SK-N-SH (cell line): ENCODE measurements at regions not wholly inside any gene's neighbourhood (a gene's known extent, or its start where the extent isn't known, plus 50 kb on each side); places are given as distances from the start of the nearest gene placed in this dataset.

Source experiments
- CTCF ChIA-PET: fragments of 300-600, 350-600 bp; formaldehyde crosslinking; extraction: SDS; loops from one replicate; lab custom pipeline; 2021; lab: Yijun Ruan, JAX
- POLR2A ChIA-PET: fragments of 350-600 bp; sonication (Branson Sonifier 250); formaldehyde crosslinking; extraction: SDS; loops from one replicate; lab custom pipeline; 2020; ENCODE audit warnings: antibody characterized with exemption, inconsistent platforms; lab: Yijun Ruan, JAX
- DNase-seq: peaks from one replicate; pipeline ENCODE4 v3.0.0; 2012
- H2AFZ ChIP-seq: fragments of 200-600 bp; sonication (generic); 2 replicates; pipeline ENCODE4 v1.8.1; 2016; ENCODE audit warnings: antibody characterized with exemption, mild to moderate bottlenecking, low read depth
- H3F3A ChIP-seq: fragments of 200-600 bp; sonication (generic); replicated peaks from 2 replicates; pipeline ENCODE3; 2016; ENCODE audit warnings: antibody characterized with exemption, mild to moderate bottlenecking; ENCODE audit not compliant: insufficient read depth
- H3K27ac ChIP-seq, 2 experiments: fragments of 200-500 bp in 1 of 2; fragments of 200-600 bp in 1 of 2; sonication (Bioruptor generic) in 1 of 2; sonication (generic), shearing (Covaris generic) in 1 of 2; 2 replicates each; pipeline versions ENCODE4 v1.5.1 to v1.6.1; 2014 to 2016; ENCODE audit warnings: low read depth in 2 of 2, inconsistent platforms in 1 of 2, low read length in 1 of 2, mild to moderate bottlenecking in 1 of 2, mixed read lengths in 1 of 2
- H3K27me3 ChIP-seq: fragments of 200-600 bp; sonication (generic), shearing (Covaris generic); 2 replicates; pipeline ENCODE4 v1.6.1; 2016; ENCODE audit warnings: mixed run types; ENCODE audit not compliant: insufficient read depth
- H3K36me3 ChIP-seq, 2 experiments: fragments of 200-500 bp in 1 of 2; fragments of 200-600 bp in 1 of 2; sonication (Bioruptor generic) in 1 of 2; sonication (generic) in 1 of 2; replicated peaks in 1 of 2; 2 replicates each; pipeline versions ENCODE3 to v1.5.1; 2014 to 2016; ENCODE audit warnings: low read length in 1 of 2, mild to moderate bottlenecking in 1 of 2; ENCODE audit not compliant: insufficient read depth in 2 of 2, control insufficient read depth in 1 of 2
- H3K4me1 ChIP-seq, 2 experiments: fragments of 200-500 bp in 1 of 2; fragments of 200-600 bp in 1 of 2; sonication (Bioruptor generic) in 1 of 2; sonication (generic), shearing (Covaris generic) in 1 of 2; 2 replicates each; pipeline versions ENCODE4 v1.5.1 to v1.6.1; 2014 to 2016; ENCODE audit warnings: low read depth in 1 of 2, low read length in 1 of 2, mixed run types in 1 of 2; ENCODE audit not compliant: insufficient read depth in 2 of 2, control insufficient read depth in 1 of 2
- H3K4me2 ChIP-seq: fragments of 200-600 bp; sonication (generic), shearing (Covaris generic); 2 replicates; pipeline ENCODE4 v1.6.1; 2017; ENCODE audit warnings: mixed run types
- H3K4me3 ChIP-seq, 2 experiments: fragments of 200-500 bp in 1 of 2; fragments of 200-600 bp in 1 of 2; sonication (Bioruptor generic) in 1 of 2; sonication (generic), shearing (Covaris generic) in 1 of 2; 2 replicates each; pipeline versions ENCODE4 v1.5.1 to v1.8.1; 2014 to 2016; ENCODE audit warnings: low read depth in 2 of 2, inconsistent platforms in 1 of 2, low read length in 1 of 2, mild to moderate bottlenecking in 1 of 2, mixed read lengths in 1 of 2, moderate library complexity in 1 of 2
- H3K79me2 ChIP-seq: fragments of 200-600 bp; sonication (generic); 2 replicates; pipeline ENCODE4 v1.8.1; 2017; ENCODE audit warnings: mild to moderate bottlenecking; ENCODE audit not compliant: insufficient read depth
- H3K9ac ChIP-seq: fragments of 200-600 bp; sonication (generic); 2 replicates; pipeline ENCODE4 v1.6.1; 2017; ENCODE audit warnings: mixed run types
- H3K9me2 ChIP-seq: fragments of 200-600 bp; sonication (generic); 2 replicates; pipeline ENCODE4 v1.6.1; 2017; ENCODE audit warnings: mixed run types
- H3K9me3 ChIP-seq: fragments of 200-600 bp; sonication (generic); 2 replicates; pipeline ENCODE4 v1.6.1; 2017; ENCODE audit warnings: mixed run types, mild to moderate bottlenecking, moderate library complexity
- H4K20me1 ChIP-seq: fragments of 200-600 bp; sonication (generic); 2 replicates; pipeline ENCODE4 v1.6.1; 2017; ENCODE audit warnings: mild to moderate bottlenecking, mixed run types; ENCODE audit not compliant: insufficient read depth
- EP300 ChIP-seq, 2 experiments: IDR thresholded peaks; 2 replicates each; pipeline versions ENCODE4 v1.4.0 to v1.6.1; 2012; ENCODE audit warnings: borderline replicate concordance in 1 of 2, low read depth in 1 of 2, low read length in 1 of 2
- FOSL2 ChIP-seq: IDR thresholded peaks from 2 replicates; pipeline ENCODE4 v1.4.0; 2012; ENCODE audit warnings: low read depth, mild to moderate bottlenecking, moderate library complexity, borderline replicate concordance
- FOXJ3 ChIP-seq: sonication (generic); formaldehyde crosslinking; IDR thresholded peaks from 2 replicates; pipeline ENCODE4 v1.5.1; 2020; ENCODE audit warnings: mild to moderate bottlenecking, missing genetic modification reagents
- GABPA ChIP-seq: IDR thresholded peaks from 2 replicates; pipeline ENCODE4 v1.4.0; 2012; ENCODE audit warnings: low read depth, mild to moderate bottlenecking
- IRF3 ChIP-seq: fragments of 150-350 bp; IDR thresholded peaks from 2 replicates; pipeline ENCODE4 v1.6.1; 2016; ENCODE audit warnings: mild to moderate bottlenecking, low read depth, low read length
- JUND ChIP-seq: IDR thresholded peaks from 2 replicates; pipeline ENCODE4 v1.4.0; 2012
- MEF2A ChIP-seq: IDR thresholded peaks from 2 replicates; pipeline ENCODE4 v1.4.0; 2012; ENCODE audit warnings: low read depth, borderline replicate concordance
- MXI1 ChIP-seq: IDR thresholded peaks from 2 replicates; pipeline ENCODE4 v1.6.1; 2012; ENCODE audit warnings: mild to moderate bottlenecking, low read depth, low read length, improper control_type of control experiment
- RAD21 ChIP-seq: IDR thresholded peaks from 2 replicates; pipeline ENCODE4 v1.6.1; 2012; ENCODE audit warnings: mild to moderate bottlenecking, low read length
- RCOR1 ChIP-seq: fragments of 150-350 bp; IDR thresholded peaks from 2 replicates; pipeline ENCODE4 v1.6.1; 2017; ENCODE audit warnings: antibody characterized with exemption, low read length
- RFX5 ChIP-seq: IDR thresholded peaks from 2 replicates; pipeline ENCODE4 v1.6.1; 2012; ENCODE audit warnings: mild to moderate bottlenecking, improper control_type of control experiment, low read length
- RXRA ChIP-seq: IDR thresholded peaks from 2 replicates; pipeline ENCODE4 v1.4.0; 2012; ENCODE audit warnings: low read depth, mild to moderate bottlenecking, borderline replicate concordance
- SIN3A ChIP-seq: IDR thresholded peaks from 2 replicates; pipeline ENCODE4 v1.6.1; 2012; ENCODE audit warnings: low read depth, mild to moderate bottlenecking, low read length, moderate library complexity, borderline replicate concordance
- TAF1 ChIP-seq: IDR thresholded peaks from 2 replicates; pipeline ENCODE4 v1.6.1; 2012; ENCODE audit warnings: low read depth, mild to moderate bottlenecking, low read length, moderate library complexity, borderline replicate concordance
- TCF12 ChIP-seq: IDR thresholded peaks from 2 replicates; pipeline ENCODE4 v1.4.0; 2012
- YY1 ChIP-seq: IDR thresholded peaks from 2 replicates; pipeline ENCODE4 v1.4.0; 2012; ENCODE audit warnings: low read depth, mild to moderate bottlenecking
- WGBS: methylation state at CpG from one replicate; pipeline ENCODE4 v1.1.6; 2017; ENCODE audit warnings: low lambda C conversion rate; 5-methylcytosine and 5-hydroxymethylcytosine counted together
- TF ChIP-seq, protein P1 (sequence below): fragments of 200-600 bp; sonication (generic); IDR thresholded peaks from 2 replicates; pipeline ENCODE4 v1.6.1; 2017; ENCODE audit warnings: antibody characterized with exemption, mild to moderate bottlenecking, moderate library complexity
- TF ChIP-seq, protein P2 (sequence below): IDR thresholded peaks from 2 replicates; pipeline ENCODE4 v1.6.1; 2012; ENCODE audit warnings: mild to moderate bottlenecking, low read depth, low read length, moderate library complexity
- TF ChIP-seq, protein P3 (sequence below): IDR thresholded peaks from 2 replicates; pipeline ENCODE4 v1.4.0; 2012; ENCODE audit warnings: low read depth, borderline replicate concordance

DNA sequence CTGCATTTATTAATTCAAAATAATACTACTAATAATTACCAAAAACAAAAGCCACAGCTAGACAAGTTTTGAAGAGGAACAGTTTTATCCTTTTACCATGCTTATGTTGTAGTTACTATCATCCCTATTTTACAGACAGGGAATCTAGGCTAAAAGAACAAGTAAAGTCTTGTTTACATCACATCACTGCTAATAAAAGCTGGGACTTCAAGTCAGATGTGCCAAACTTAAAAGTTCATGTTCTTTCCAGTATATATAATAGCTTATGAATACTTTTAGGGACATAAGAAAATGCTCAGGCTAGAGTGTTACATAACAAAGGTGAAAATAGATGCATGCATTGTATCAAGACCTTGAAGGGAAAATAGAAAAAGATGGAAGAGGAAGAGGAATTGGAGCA is 234.2 kb downstream of the CDH11 start (continued):
- no peak for TF ChIP-seq SIN3A
- no peak for TF ChIP-seq RCOR1

DNA sequence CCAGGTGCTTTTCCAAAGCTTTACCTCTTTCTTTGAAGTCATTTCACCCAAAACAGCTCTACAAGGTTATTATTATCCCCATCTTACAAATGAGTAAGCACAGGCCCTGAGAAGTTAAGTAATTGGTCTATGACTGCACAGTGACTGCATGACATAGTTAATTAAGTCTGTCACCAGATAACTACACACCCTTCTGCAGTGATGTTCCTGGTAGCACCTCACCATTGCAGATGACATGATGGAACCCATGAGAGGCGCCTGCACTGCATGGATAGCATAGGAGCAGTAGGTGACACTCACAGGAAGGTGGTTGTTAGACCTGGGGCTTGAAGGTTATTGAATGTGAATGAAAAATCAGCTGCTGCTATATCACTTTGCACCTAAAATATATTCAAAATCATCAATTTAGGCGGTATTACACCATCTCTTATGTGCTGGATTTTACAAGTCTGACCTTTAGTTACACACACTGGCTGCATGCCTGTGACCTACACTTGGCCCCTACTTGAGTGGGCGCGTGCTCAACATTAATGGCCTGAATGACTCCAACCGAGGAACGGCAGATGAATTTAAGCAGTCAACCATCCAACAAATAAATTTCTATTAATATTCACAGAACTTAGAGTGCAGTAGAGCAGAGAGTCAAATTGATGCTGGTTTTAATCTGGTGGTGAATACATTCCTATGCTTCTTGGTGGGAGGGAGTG is 239.6 kb downstream of the CDH11 start:
- CTCF ChIA-PET, result no interaction called here
- Histone ChIP-seq H3K27me3 (no peaks in the 10 kb centered on the region), H3F3A (no peaks in the 10 kb centered on the region), H3K4me1 (peaks cover 0 to 5% of the 10 kb centered on the region in 2 experiments; a peak in 1 of 4 replicates), H3K79me2 (no peaks in the 10 kb centered on the region), H4K20me1 (no peaks in the 10 kb centered on the region), H3K9me2 (0 out of 2 replicates have a peak, but pooled peaks cover 3% of the 10 kb centered on the region), H3K27ac (no peak overlapping the region), H3K9ac (no peak overlapping the region), H3K36me3 (no peaks in the 10 kb centered on the region), H2AFZ (no peak overlapping the region)
- DNase-seq, result no peak
- POLR2A ChIA-PET, result no interaction called here
- 78% methylated on average over 6 of the region's 6 CpGs for WGBS
- TF ChIP-seq JUND (no peak), RCOR1 (no peak), FOSL2 (no peak), EP300 (IDR thresholded peaks at IDR 0.05; ENCODE audit: borderline replicate concordance in 1 of 2, low read depth in 1 of 2, low read length in 1 of 2) (no peak), TAF1 (no peak), MXI1 (no peak), YY1 (no peak), TCF12 (no peak), RFX5 (no peak), MEF2A (no peak), RAD21 (no peak), IRF3 (no peak), FOXJ3 (CRISPR knock-in tag) (no peak), GABPA (no peak), RXRA (no peak)
- TF ChIP-seq, protein P1, sequence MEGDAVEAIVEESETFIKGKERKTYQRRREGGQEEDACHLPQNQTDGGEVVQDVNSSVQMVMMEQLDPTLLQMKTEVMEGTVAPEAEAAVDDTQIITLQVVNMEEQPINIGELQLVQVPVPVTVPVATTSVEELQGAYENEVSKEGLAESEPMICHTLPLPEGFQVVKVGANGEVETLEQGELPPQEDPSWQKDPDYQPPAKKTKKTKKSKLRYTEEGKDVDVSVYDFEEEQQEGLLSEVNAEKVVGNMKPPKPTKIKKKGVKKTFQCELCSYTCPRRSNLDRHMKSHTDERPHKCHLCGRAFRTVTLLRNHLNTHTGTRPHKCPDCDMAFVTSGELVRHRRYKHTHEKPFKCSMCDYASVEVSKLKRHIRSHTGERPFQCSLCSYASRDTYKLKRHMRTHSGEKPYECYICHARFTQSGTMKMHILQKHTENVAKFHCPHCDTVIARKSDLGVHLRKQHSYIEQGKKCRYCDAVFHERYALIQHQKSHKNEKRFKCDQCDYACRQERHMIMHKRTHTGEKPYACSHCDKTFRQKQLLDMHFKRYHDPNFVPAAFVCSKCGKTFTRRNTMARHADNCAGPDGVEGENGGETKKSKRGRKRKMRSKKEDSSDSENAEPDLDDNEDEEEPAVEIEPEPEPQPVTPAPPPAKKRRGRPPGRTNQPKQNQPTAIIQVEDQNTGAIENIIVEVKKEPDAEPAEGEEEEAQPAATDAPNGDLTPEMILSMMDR, result no peak
- TF ChIP-seq, protein P2, sequence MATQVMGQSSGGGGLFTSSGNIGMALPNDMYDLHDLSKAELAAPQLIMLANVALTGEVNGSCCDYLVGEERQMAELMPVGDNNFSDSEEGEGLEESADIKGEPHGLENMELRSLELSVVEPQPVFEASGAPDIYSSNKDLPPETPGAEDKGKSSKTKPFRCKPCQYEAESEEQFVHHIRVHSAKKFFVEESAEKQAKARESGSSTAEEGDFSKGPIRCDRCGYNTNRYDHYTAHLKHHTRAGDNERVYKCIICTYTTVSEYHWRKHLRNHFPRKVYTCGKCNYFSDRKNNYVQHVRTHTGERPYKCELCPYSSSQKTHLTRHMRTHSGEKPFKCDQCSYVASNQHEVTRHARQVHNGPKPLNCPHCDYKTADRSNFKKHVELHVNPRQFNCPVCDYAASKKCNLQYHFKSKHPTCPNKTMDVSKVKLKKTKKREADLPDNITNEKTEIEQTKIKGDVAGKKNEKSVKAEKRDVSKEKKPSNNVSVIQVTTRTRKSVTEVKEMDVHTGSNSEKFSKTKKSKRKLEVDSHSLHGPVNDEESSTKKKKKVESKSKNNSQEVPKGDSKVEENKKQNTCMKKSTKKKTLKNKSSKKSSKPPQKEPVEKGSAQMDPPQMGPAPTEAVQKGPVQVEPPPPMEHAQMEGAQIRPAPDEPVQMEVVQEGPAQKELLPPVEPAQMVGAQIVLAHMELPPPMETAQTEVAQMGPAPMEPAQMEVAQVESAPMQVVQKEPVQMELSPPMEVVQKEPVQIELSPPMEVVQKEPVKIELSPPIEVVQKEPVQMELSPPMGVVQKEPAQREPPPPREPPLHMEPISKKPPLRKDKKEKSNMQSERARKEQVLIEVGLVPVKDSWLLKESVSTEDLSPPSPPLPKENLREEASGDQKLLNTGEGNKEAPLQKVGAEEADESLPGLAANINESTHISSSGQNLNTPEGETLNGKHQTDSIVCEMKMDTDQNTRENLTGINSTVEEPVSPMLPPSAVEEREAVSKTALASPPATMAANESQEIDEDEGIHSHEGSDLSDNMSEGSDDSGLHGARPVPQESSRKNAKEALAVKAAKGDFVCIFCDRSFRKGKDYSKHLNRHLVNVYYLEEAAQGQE, result no peak
- TF ChIP-seq, protein P3, sequence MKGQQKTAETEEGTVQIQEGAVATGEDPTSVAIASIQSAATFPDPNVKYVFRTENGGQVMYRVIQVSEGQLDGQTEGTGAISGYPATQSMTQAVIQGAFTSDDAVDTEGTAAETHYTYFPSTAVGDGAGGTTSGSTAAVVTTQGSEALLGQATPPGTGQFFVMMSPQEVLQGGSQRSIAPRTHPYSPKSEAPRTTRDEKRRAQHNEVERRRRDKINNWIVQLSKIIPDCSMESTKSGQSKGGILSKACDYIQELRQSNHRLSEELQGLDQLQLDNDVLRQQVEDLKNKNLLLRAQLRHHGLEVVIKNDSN, result no peak
- TF ChIP-seq, all 33 proteins: peak for 0
- no peaks in the 10 kb centered on the region for H3K9me3 ChIP-seq
- no peak overlapping the region for H3K4me2 ChIP-seq
- no peak overlapping the region for H3K4me3 ChIP-seq
